HG03175 (cell line): ENCODE measurements at regions not wholly inside any gene's neighbourhood (a gene's known extent, or its start where the extent isn't known, plus 50 kb on each side); places are given as distances from the start of the nearest gene placed in this dataset.

ENCODE experiments used
- ATAC-seq: cut with Tn5 transposase; IDR thresholded peaks from one replicate; pipeline ENCODE4 v1.9.1; 2021; ENCODE audit warnings: mild to moderate bottlenecking, moderate library complexity; ENCODE audit not compliant: unreplicated experiment

GRCh38 chr9:79952401-79952800, 380.6 kb downstream of the TLE4 start:
- no peak for ATAC-seq

- ATAC-seq, result no peak
These were observed 374.9 kb downstream of the TLE4 start for GRCh38 chr9:79946712-79947111.

GRCh38 chr9:79945495-79945894, 373.7 kb downstream of the TLE4 start:
- ATAC-seq, result no peak

- no peak for ATAC-seq
These were observed 373.3 kb downstream of the TLE4 start for GRCh38 chr9:79945016-79945415.

- no peak for ATAC-seq
These were observed 369.2 kb downstream of the TLE4 start for GRCh38 chr9:79940919-79941318.

- ATAC-seq, result no peak
These were observed 368.1 kb downstream of the TLE4 start for GRCh38 chr9:79939819-79940218.

GRCh38 chr9:79936336-79936735, 364.6 kb downstream of the TLE4 start:
- ATAC-seq, result no peak

GRCh38 chr9:79929285-79929684, 357.5 kb downstream of the TLE4 start:
- ATAC-seq, result no peak

GRCh38 chr9:79928661-79929223, 357.0 kb downstream of the TLE4 start:
- ATAC-seq, result no peak

- no peak for ATAC-seq
These were observed 353.6 kb downstream of the TLE4 start for GRCh38 chr9:79925326-79925725.

GRCh38 chr9:79924836-79925235, 353.1 kb downstream of the TLE4 start:
- ATAC-seq, result no peak

GRCh38 chr9:79917421-79917820, 345.7 kb downstream of the TLE4 start:
- no peak for ATAC-seq

GRCh38 chr9:79913867-79914266, 342.1 kb downstream of the TLE4 start:
- ATAC-seq, result no peak

GRCh38 chr9:79912318-79913070, 340.7 kb downstream of the TLE4 start:
- ATAC-seq, result no peak

- no peak for ATAC-seq
These were observed 340.0 kb downstream of the TLE4 start for GRCh38 chr9:79911724-79912123.

- no peak for ATAC-seq
These were observed 331.2 kb downstream of the TLE4 start for GRCh38 chr9:79902825-79903600.

- no peak for ATAC-seq
These were observed 329.0 kb downstream of the TLE4 start for GRCh38 chr9:79900754-79901153.

- ATAC-seq, result no peak
These were observed 324.7 kb downstream of the TLE4 start for GRCh38 chr9:79896390-79896980.

GRCh38 chr9:79895232-79895631, 323.5 kb downstream of the TLE4 start:
- ATAC-seq, result no peak

GRCh38 chr9:79889369-79889768, 317.6 kb downstream of the TLE4 start:
- no peak for ATAC-seq

GRCh38 chr9:79885093-79885857, 313.5 kb downstream of the TLE4 start:
- no peak for ATAC-seq
